ENCODE measurements at regions not wholly inside any gene's neighbourhood (a gene's known extent, or its start where the extent isn't known, plus 50 kb on each side); places are given as distances from the start of the nearest gene placed in this dataset.

DNA sequence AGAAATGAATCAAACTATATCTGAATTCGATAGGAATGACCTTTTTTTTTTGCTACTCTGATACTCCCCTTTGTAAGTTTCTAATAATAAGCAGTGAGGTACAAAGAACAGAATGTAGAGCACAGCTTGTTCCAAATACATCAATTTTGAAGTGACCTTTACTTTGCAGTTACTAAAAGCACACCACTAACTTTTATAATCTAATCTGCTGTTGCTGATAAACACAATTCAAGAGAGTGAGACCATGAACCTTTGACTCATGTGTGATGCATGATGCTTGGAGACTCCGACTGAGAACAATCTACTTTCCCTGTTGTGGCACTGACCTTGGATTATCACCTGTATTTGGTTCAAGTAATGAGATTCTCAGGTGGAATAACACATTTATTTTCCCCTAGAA, 91.6 kb upstream of the GNPDA2 start:
- DNase-seq: no peak

- no peak for DNase-seq
Measured at GRCh38 chr4:44806071-44806470, 79.7 kb upstream of the GNPDA2 start.

DNA sequence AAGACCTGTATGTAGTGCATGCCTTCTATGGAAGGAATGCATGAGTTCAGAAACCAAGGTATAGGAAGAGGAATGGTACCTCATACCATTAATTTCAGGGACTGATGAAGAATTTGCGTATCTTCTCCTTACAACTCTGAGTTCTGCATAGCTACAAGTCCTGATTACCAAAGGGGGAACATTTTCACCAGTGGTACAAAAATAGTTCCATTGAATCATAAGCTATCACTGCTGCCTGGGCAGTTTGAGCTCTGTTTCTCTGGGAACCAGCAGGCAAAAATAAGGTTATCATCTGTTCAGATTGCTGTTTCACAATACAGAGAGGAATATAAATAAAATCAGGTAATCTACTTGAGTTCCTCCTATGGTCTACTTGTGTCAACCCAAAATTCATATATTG, 77.9 kb upstream of the GNPDA2 start:
- no peak for DNase-seq

GRCh38 chr4:44801384-44801783, 75.0 kb upstream of the GNPDA2 start:
- DNase-seq: no peak

DNA sequence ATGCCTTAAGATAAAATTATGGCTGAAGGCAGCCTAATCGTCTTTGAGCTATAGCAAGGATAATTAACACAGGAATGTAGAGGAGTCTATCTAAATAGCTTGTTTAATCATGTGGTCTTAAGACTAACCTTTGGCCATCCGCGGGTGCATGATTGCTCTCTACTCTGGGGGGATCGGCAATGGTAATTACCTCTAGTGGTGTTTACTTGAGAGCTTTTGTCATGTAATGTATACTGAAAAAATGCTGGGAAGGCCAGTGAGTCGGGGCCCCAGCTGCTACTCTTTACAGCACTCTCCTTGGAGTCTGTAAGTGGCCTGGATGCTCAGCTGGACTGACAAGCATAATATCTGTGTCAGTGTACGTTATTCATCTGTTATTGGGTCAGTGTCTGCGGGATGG, 65.5 kb upstream of the GNPDA2 start:
- DNase-seq: no peak

- DNase-seq: no peak
Measured at GRCh38 chr4:44777115-44777514, 50.8 kb upstream of the GNPDA2 start.

Measured in muscle of arm (tissue), 1 donor.